A549 (cell line): ENCODE measurements at regions not wholly inside any gene's neighbourhood (a gene's known extent, or its start where the extent isn't known, plus 50 kb on each side); places are given as distances from the start of the nearest gene placed in this dataset.

Experiments used
- ATAC-seq, 2 experiments: fragments of 200-7000 bp in 1 of 2; fragments of >200 bp in 1 of 2; cut with Nextera tagmentation in 1 of 2; cut with Tn5 transposase in 1 of 2; 3 replicates each; pipeline versions ENCODE4 v1.8.0 to v1.9.1; 2018 to 2020; ENCODE audit warnings: mild to moderate bottlenecking in 1 of 2, moderate library complexity in 1 of 2
- CTCF ChIA-PET: fragments of 300-600 bp; sonication (Branson Sonifier 250); formaldehyde crosslinking; extraction: SDS; loops from one replicate; lab custom pipeline; 2021; ENCODE audit warnings: antibody characterized with exemption, inconsistent platforms; lab: Yijun Ruan, JAX
- POLR2A ChIA-PET: fragments of 350-600 bp; formaldehyde crosslinking; extraction: SDS; loops from one replicate; lab custom pipeline; 2021; ENCODE audit warnings: antibody characterized with exemption, inconsistent platforms; lab: Yijun Ruan, JAX
- DNase-seq, 2 experiments: peaks; one replicate each; pipeline versions ENCODE4 v3.0.0 to v3.0.0-alpha.2; 2011 to 2016; ENCODE audit warnings: low read depth in 1 of 2, low spot score in 1 of 2
- FAIRE-seq: peaks from 2 replicates; lab custom pipeline; 2011; peaks lifted over from hg19 to GRCh38; lab: Jason Lieb, UNC
- H3K27ac ChIP-seq, 2 experiments: fragments of >200 bp; sonication (Bioruptor Twin); formaldehyde crosslinking; 3 replicates each; pipeline ENCODE4 v1.5.1; 2016 to 2017
- H3K4me1 ChIP-seq: fragments of >200 bp; sonication (Bioruptor Twin); formaldehyde crosslinking; 3 replicates; pipeline ENCODE4 v1.6.1; 2016
- H3K4me2 ChIP-seq: fragments of >200 bp; sonication (Bioruptor Twin); formaldehyde crosslinking; 3 replicates; pipeline ENCODE4 v1.6.1; 2016
- H3K4me3 ChIP-seq: fragments of >200 bp; sonication (Bioruptor Twin); formaldehyde crosslinking; 3 replicates; pipeline ENCODE4 v1.5.1; 2016
- H3K9me3 ChIP-seq: fragments of >200 bp; sonication (Bioruptor Twin); formaldehyde crosslinking; 3 replicates; pipeline ENCODE4 v1.6.1; 2016
- BHLHE40 ChIP-seq: IDR thresholded peaks from 2 replicates; pipeline ENCODE4 v1.6.1; 2012; ENCODE audit warnings: low read depth, low read length, inconsistent platforms
- CBX2 ChIP-seq: fragments of 200-600 bp; sonication (generic); IDR thresholded peaks from 2 replicates; pipeline ENCODE4 v1.6.1; 2016; ENCODE audit warnings: low read depth, mild to moderate bottlenecking, borderline replicate concordance
- CHD4 ChIP-seq: fragments of 200-600 bp; sonication (generic); IDR thresholded peaks from 2 replicates; pipeline ENCODE4 v1.6.1; 2016; ENCODE audit warnings: antibody characterized with exemption, mild to moderate bottlenecking, borderline replicate concordance
- EP300 ChIP-seq, 2 experiments: fragments of >200 bp; sonication (Bioruptor Twin); formaldehyde crosslinking; IDR thresholded peaks; 2 replicates in 1 of 2; 3 replicates in 1 of 2; pipeline ENCODE4 v1.6.1; 2016 to 2017
- FOSL2 ChIP-seq, 2 experiments: fragments of 450-650 bp in 1 of 2; fragments of >200 bp in 1 of 2; sonication (Bioruptor Twin) in 1 of 2; formaldehyde crosslinking; IDR thresholded peaks; 2 replicates each; pipeline versions ENCODE4 v1.5.0 to v1.6.1; 2016 to 2020; ENCODE audit warnings: mild to moderate bottlenecking in 1 of 2, moderate library complexity in 1 of 2
- HES2 ChIP-seq: fragments of >200 bp; sonication (Bioruptor Twin); formaldehyde crosslinking; IDR thresholded peaks from 2 replicates; pipeline ENCODE4 v1.6.1; 2016
- HEYL ChIP-seq: fragments of 250-450 bp; sonication (Bioruptor Pico); IDR thresholded peaks from 2 replicates; pipeline ENCODE4 v1.8.0; 2021; ENCODE audit warnings: mild to moderate bottlenecking, moderate library complexity
- HOXB13 ChIP-seq: fragments of 250-450 bp; sonication (Bioruptor Pico); IDR thresholded peaks from 2 replicates; pipeline ENCODE4 v1.5.0; 2020; ENCODE audit warnings: low read depth, mild to moderate bottlenecking, moderate library complexity
- HOXB5 ChIP-seq: fragments of 250-450 bp; sonication (Bioruptor Pico); IDR thresholded peaks from 2 replicates; pipeline ENCODE4 v1.5.0; 2020; ENCODE audit warnings: mild to moderate bottlenecking, moderate library complexity
- JUNB ChIP-seq: fragments of >200 bp; sonication (Bioruptor Twin); formaldehyde crosslinking; IDR thresholded peaks from 2 replicates; pipeline ENCODE4 v1.6.1; 2016
- MAFK ChIP-seq: fragments of 450-650 bp; IDR thresholded peaks from 2 replicates; pipeline ENCODE4 v1.6.1; 2014; ENCODE audit not compliant: partially characterized antibody
- MAZ ChIP-seq: fragments of 150-350 bp; IDR thresholded peaks from 2 replicates; pipeline ENCODE4 v1.6.1; 2014; ENCODE audit warnings: antibody characterized with exemption, low read depth, low read length, borderline replicate concordance
- PHF8 ChIP-seq: fragments of 200-600 bp; sonication (generic); IDR thresholded peaks from 2 replicates; pipeline ENCODE4 v1.6.1; 2016; ENCODE audit warnings: low read depth, mild to moderate bottlenecking, antibody characterized with exemption, moderate library complexity, borderline replicate concordance
- TP53 ChIP-seq: fragments of 250-450 bp; sonication (Bioruptor Pico); IDR thresholded peaks from 2 replicates; pipeline ENCODE4 v1.5.0; 2021; ENCODE audit warnings: mild to moderate bottlenecking, moderate library complexity
- ZC3H11A ChIP-seq: fragments of 450-650 bp; IDR thresholded peaks from 2 replicates; pipeline ENCODE4 v1.6.1; 2014; ENCODE audit warnings: antibody characterized with exemption, mild to moderate bottlenecking
- ZNF302 ChIP-seq: fragments of 250-450 bp; sonication (Bioruptor Pico); IDR thresholded peaks from 2 replicates; pipeline ENCODE4 v1.9.0; 2021; ENCODE audit warnings: inconsistent platforms, mild to moderate bottlenecking, moderate library complexity
- ZSCAN20 ChIP-seq: fragments of 250-450 bp; sonication (Bioruptor Pico); IDR thresholded peaks from 2 replicates; pipeline ENCODE4 v1.8.0; 2022; ENCODE audit warnings: mild to moderate bottlenecking, moderate library complexity
- WGBS: methylation state at CpG from one replicate; pipeline ENCODE4 v1.1.6; 2017; ENCODE audit errors: missing lambda C conversion rate; 5-methylcytosine and 5-hydroxymethylcytosine counted together
- TF ChIP-seq, protein P1 (sequence below): IDR thresholded peaks from 2 replicates; pipeline ENCODE4 v1.6.1; 2012

DNA sequence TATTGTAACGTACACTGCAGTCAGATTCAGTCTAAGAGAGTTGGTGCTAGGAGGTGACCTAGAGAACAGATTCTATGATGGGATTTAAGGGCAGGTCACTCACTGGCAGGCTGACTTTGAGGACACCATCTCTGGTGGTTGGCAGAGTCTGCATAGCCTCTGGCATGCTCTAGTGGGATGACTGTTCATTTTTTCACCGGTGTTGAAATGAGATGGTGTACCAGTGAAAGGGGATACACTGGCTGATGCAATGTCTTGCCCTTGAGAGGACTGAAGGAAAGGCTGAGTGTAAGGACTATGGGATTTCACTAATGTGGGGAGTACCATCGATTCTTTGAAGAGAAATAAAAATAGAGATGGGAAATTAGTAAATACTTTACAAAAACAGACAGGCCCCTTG lies 186.9 kb upstream of the PIEZO2 start:
- POLR2A ChIA-PET: no interaction called here
- no peak overlapping the region for H3K4me2 ChIP-seq
- H3K27ac ChIP-seq: no peak overlapping the region
- 16% methylated on average over 3 of the region's 3 CpGs for WGBS
- H3K4me3 ChIP-seq: no peak overlapping the region
- no peak for TF ChIP-seq TP53 (CRISPR knock-in tag)
- TF ChIP-seq HEYL (CRISPR knock-in tag): no peak
- TF ChIP-seq MAFK: no peak
- no peak for TF ChIP-seq HOXB13 (CRISPR knock-in tag)
- no peak for TF ChIP-seq ZSCAN20 (CRISPR knock-in tag)
- TF ChIP-seq CHD4: no peak
- TF ChIP-seq EP300 (IDR thresholded peaks at IDR 0.05): no peak
- no peak for TF ChIP-seq CBX2
- DNase-seq: no peak
- no peaks in the 10 kb centered on the region for H3K9me3 ChIP-seq
- no peak for FAIRE-seq
- H3K4me1 ChIP-seq: no peaks in the 10 kb centered on the region
- ATAC-seq: no peak
- CTCF ChIA-PET: interaction anchor here (1.5 kb wide), 1 partner anchor 176 kb away, joined by 5 read pairs; no protein-coding TSS in a partner anchor

GRCh38 chr18:11327391-11328009 lies 178.1 kb upstream of the PIEZO2 start:
- CTCF ChIA-PET: no interaction called here
- peaks cover 31% of the 10 kb centered on the region for H3K4me1 ChIP-seq
- no peak for ATAC-seq

DNA sequence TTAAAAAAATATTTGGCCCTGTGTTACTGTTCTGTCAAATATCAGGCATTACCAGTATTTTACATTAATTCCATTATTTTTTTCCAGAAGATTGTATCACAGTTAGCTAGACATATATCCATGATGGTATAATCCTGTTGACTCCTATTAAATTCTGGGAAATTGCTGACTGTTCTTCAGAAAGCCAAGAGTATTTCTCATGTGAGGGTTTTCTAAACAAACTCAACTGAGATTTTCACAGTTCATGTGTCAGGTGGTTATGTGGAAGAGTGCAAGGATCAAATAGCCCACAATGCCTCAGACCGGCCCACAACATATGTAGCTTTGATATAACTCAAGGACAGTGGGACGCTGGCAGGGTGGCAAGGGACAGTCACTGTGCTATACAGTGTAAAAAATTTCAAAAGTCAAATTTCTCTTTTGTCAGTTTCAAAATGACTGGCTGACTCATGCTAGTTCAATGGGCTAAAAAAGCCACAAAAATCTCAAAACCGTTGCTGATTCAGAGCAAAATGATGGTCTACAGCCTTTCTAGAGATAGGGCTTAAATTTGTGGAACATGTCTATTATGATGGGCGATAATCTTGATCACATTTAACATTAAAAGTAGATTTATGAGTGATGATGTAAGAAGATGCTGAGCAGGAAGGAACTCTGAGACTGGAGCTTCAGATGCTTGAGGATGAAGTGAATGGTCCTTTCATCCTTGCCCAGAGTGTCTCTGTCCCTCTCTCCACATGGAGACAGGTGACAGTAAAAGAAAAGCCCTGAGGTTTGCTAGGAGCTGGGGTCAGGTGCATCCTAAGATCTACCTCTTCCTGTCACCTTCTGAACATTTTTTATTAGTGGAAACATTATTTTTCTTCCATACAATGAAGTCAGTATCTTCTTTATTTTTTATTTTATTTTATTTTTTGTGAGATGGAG lies 175.8 kb upstream of the PIEZO2 start:
- TF ChIP-seq FOSL2 (IDR thresholded peaks at IDR 0.05) (no peak), FOSL2 (CRISPR knock-in tag; IDR thresholded peaks at IDR 0.05) (peak; percentile 25; the same call in 1 of the 2 replicates), HOXB5 (CRISPR knock-in tag) (no peak), HOXB13 (CRISPR knock-in tag) (no peak), MAZ (no peak), BHLHE40 (no peak), CHD4 (no peak), JUNB (peak; percentile 36; the same call in 1 of the 2 replicates)
- FAIRE-seq: no peak
- 27% methylated on average over 4 of the region's 4 CpGs for WGBS
- Histone ChIP-seq H3K4me3 (no peak overlapping the region), H3K27ac (peak overlapping the region in 1 of 2 experiments; percentile 72; a peak in 3 of 6 replicates), H3K9me3 (no peaks in the 10 kb centered on the region), H3K4me1 (peaks cover 31% of the 10 kb centered on the region), H3K4me2 (peak overlapping the region; percentile 69)
- ChIA-PET CTCF (interaction anchor here (3.0 to 4.8 kb wide), 2 partner anchors 14 to 187 kb away, joined by 14 to 32 read pairs; no protein-coding TSS in a partner anchor), POLR2A (no interaction called here)
- no peak for DNase-seq
- peak in 1 of 2 experiments; percentile 43; a peak in 2 of 6 replicates for ATAC-seq

More at GRCh38 chr18:11327391-11328009, 178.1 kb upstream of the PIEZO2 start:
- no peak overlapping the region for H3K27ac ChIP-seq
- H3K9me3 ChIP-seq: no peaks in the 10 kb centered on the region
- POLR2A ChIA-PET: no interaction called here
- H3K4me2 ChIP-seq: no peak overlapping the region
- no peak overlapping the region for H3K4me3 ChIP-seq
- TF ChIP-seq, protein P1, sequence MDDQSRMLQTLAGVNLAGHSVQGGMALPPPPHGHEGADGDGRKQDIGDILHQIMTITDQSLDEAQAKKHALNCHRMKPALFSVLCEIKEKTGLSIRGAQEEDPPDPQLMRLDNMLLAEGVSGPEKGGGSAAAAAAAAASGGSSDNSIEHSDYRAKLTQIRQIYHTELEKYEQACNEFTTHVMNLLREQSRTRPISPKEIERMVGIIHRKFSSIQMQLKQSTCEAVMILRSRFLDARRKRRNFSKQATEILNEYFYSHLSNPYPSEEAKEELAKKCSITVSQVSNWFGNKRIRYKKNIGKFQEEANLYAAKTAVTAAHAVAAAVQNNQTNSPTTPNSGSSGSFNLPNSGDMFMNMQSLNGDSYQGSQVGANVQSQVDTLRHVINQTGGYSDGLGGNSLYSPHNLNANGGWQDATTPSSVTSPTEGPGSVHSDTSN: no peak
- no peak for TF ChIP-seq FOSL2 (IDR thresholded peaks at IDR 0.05)
- no peak for TF ChIP-seq FOSL2 (CRISPR knock-in tag; IDR thresholded peaks at IDR 0.05)
- no peak for TF ChIP-seq ZC3H11A
- TF ChIP-seq HES2: no peak
- TF ChIP-seq PHF8: no peak
- no peak for TF ChIP-seq ZNF302 (CRISPR knock-in tag)
- 50% methylated on average over 4 of the region's 4 CpGs for whole genome bisulfite sequencing
- FAIRE-seq (no peak), DNase-seq (no peak)
